ENCODE measurements at regions not wholly inside any gene's neighbourhood (a gene's known extent, or its start where the extent isn't known, plus 50 kb on each side); places are given as distances from the start of the nearest gene placed in this dataset.

DNA sequence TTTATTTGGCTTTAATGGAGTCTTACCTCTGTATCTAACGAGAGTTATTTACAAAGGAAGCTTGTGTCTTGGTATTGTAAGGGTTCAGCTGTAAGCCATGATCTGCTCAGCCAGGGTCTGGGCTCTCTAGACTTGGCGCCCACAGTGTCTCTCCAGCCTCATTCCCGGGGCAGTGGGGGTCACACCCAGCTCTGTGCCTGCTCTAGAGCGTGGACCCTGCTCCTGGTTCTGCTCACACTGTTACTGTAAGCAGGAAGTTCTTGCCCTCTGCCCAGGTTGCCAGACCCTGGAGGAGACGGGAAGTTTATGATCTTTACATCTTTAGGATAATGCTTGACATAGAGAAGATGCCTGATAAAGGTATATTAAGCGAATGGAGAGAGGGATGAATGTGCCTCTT lies 235.7 kb downstream of the PTTG2 start:
- H3K9ac ChIP-seq (ENCODE audit: low read length) = no peak overlapping the region
- H3K36me3 ChIP-seq (ENCODE audit: insufficient read depth, low read length) = no peaks in the 10 kb centered on the region
- H3K27ac ChIP-seq (ENCODE audit: low read depth, low read length, poor library complexity, severe bottlenecking) = no peak overlapping the region
- H2AFZ ChIP-seq (ENCODE audit: low read length) = no peak overlapping the region
- H3K9me2 ChIP-seq (ENCODE audit: low read depth, low read length) = no peaks in the 10 kb centered on the region
- no peaks in the 10 kb centered on the region for H3K79me2 ChIP-seq (ENCODE audit: insufficient read depth, low read length)
- no peak for TF ChIP-seq EZH2 (IDR thresholded peaks at IDR 0.05; ENCODE audit: borderline replicate concordance, low read length)
- TF ChIP-seq, protein P1, sequence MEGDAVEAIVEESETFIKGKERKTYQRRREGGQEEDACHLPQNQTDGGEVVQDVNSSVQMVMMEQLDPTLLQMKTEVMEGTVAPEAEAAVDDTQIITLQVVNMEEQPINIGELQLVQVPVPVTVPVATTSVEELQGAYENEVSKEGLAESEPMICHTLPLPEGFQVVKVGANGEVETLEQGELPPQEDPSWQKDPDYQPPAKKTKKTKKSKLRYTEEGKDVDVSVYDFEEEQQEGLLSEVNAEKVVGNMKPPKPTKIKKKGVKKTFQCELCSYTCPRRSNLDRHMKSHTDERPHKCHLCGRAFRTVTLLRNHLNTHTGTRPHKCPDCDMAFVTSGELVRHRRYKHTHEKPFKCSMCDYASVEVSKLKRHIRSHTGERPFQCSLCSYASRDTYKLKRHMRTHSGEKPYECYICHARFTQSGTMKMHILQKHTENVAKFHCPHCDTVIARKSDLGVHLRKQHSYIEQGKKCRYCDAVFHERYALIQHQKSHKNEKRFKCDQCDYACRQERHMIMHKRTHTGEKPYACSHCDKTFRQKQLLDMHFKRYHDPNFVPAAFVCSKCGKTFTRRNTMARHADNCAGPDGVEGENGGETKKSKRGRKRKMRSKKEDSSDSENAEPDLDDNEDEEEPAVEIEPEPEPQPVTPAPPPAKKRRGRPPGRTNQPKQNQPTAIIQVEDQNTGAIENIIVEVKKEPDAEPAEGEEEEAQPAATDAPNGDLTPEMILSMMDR (IDR thresholded peaks at IDR 0.05; ENCODE audit: low read length) = no peak
- H3K4me2 ChIP-seq (ENCODE audit: low read length) = no peak overlapping the region
- no peaks in the 10 kb centered on the region for H3K4me1 ChIP-seq (ENCODE audit: insufficient read depth, low read length, severe bottlenecking)
- H3K9me3 ChIP-seq (ENCODE audit: low read length) = no peaks in the 10 kb centered on the region
- no peaks in the 10 kb centered on the region; the same call in 1 of the 2 replicates for H3K27me3 ChIP-seq (ENCODE audit: insufficient read depth, low read length)
- no peaks in the 10 kb centered on the region for H3F3A ChIP-seq (ENCODE audit: insufficient read depth, low read length)
- H4K20me1 ChIP-seq (ENCODE audit: insufficient read depth, low read length) = no peaks in the 10 kb centered on the region
- no peak overlapping the region for H3K4me3 ChIP-seq (ENCODE audit: low read depth, low read length, poor library complexity, severe bottlenecking)

DNA sequence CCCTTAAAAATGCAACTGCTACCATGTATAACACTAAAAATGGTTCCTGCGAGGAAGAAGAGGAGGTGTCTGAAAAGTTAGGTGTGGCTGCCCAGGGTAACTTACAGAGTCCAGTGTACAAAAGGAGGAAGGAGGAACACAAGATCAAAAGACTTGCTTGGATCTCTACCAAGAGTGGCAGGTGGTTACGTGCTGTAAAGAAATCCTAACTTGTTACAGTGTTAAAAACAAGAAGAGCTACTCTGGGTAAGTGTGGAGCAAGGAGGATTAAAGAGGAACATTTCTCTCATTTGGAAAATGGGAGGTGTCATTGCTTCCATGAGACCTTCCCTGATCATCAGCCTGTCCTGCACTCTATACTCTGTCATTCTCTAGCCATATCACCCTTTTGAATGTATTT lies 242.0 kb downstream of the PTTG2 start:
- H3K9me2 ChIP-seq (ENCODE audit: low read depth, low read length) = no peaks in the 10 kb centered on the region
- no peaks in the 10 kb centered on the region for H4K20me1 ChIP-seq (ENCODE audit: insufficient read depth, low read length)
- H3K27ac ChIP-seq (ENCODE audit: low read depth, low read length, poor library complexity, severe bottlenecking) = no peak overlapping the region
- no peaks in the 10 kb centered on the region for H3K27me3 ChIP-seq (ENCODE audit: insufficient read depth, low read length)
- H3K36me3 ChIP-seq (ENCODE audit: insufficient read depth, low read length) = no peaks in the 10 kb centered on the region
- no peak overlapping the region for H2AFZ ChIP-seq (ENCODE audit: low read length)
- no peaks in the 10 kb centered on the region for H3F3A ChIP-seq (ENCODE audit: insufficient read depth, low read length)
- no peaks in the 10 kb centered on the region for H3K9me3 ChIP-seq (ENCODE audit: low read length)
- H3K9ac ChIP-seq (ENCODE audit: low read length) = no peak overlapping the region
- no peaks in the 10 kb centered on the region for H3K79me2 ChIP-seq (ENCODE audit: insufficient read depth, low read length)
- no peak for TF ChIP-seq EZH2 (IDR thresholded peaks at IDR 0.05; ENCODE audit: borderline replicate concordance, low read length)
- TF ChIP-seq, protein P1 (IDR thresholded peaks at IDR 0.05; ENCODE audit: low read length) = no peak
- no peak overlapping the region for H3K4me3 ChIP-seq (ENCODE audit: low read depth, low read length, poor library complexity, severe bottlenecking)
- no peaks in the 10 kb centered on the region for H3K4me1 ChIP-seq (ENCODE audit: insufficient read depth, low read length, severe bottlenecking)
- H3K4me2 ChIP-seq (ENCODE audit: low read length) = no peak overlapping the region

DNA sequence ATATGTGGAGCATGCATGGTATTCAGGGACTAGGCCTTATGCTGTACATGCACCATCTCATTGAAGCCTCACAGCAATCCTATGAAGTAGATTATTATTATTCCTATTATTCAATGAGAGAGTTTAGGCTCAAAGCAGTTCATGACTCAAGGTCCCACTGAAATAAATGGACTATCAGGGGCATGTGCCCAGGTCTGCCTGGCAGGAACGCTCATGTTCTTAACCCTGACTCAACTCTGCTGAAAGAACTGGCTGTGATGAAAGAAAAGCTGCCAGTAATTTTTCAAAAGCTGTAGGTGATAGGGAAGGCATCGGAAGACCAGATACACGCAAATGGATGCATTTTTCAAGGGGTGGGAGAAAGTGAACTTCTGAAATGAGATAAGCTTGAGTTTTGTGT lies 243.4 kb downstream of the PTTG2 start:
- no peaks in the 10 kb centered on the region for H4K20me1 ChIP-seq (ENCODE audit: insufficient read depth, low read length)
- no peak overlapping the region for H3K9ac ChIP-seq (ENCODE audit: low read length)
- H3F3A ChIP-seq (ENCODE audit: insufficient read depth, low read length) = no peaks in the 10 kb centered on the region
- H3K36me3 ChIP-seq (ENCODE audit: insufficient read depth, low read length) = no peaks in the 10 kb centered on the region
- TF ChIP-seq, protein P1 (IDR thresholded peaks at IDR 0.05; ENCODE audit: low read length) = no peak
- no peak for TF ChIP-seq EZH2 (IDR thresholded peaks at IDR 0.05; ENCODE audit: borderline replicate concordance, low read length)
- H3K4me2 ChIP-seq (ENCODE audit: low read length) = no peak overlapping the region
- no peaks in the 10 kb centered on the region for H3K9me2 ChIP-seq (ENCODE audit: low read depth, low read length)
- no peaks in the 10 kb centered on the region for H3K79me2 ChIP-seq (ENCODE audit: insufficient read depth, low read length)
- H3K4me3 ChIP-seq (ENCODE audit: low read depth, low read length, poor library complexity, severe bottlenecking) = no peak overlapping the region
- H2AFZ ChIP-seq (ENCODE audit: low read length) = no peak overlapping the region
- no peaks in the 10 kb centered on the region for H3K27me3 ChIP-seq (ENCODE audit: insufficient read depth, low read length)
- no peaks in the 10 kb centered on the region for H3K9me3 ChIP-seq (ENCODE audit: low read length)
- H3K4me1 ChIP-seq (ENCODE audit: insufficient read depth, low read length, severe bottlenecking) = no peaks in the 10 kb centered on the region
- H3K27ac ChIP-seq (ENCODE audit: low read depth, low read length, poor library complexity, severe bottlenecking) = no peak overlapping the region

Measured in OCI-LY1 (cell line).